A549 (cell line): ENCODE measurements at regions not wholly inside any gene's neighbourhood (a gene's known extent, or its start where the extent isn't known, plus 50 kb on each side); places are given as distances from the start of the nearest gene placed in this dataset.

Experiments
- ATAC-seq, 2 experiments: fragments of 200-7000 bp in 1 of 2; fragments of >200 bp in 1 of 2; cut with Nextera tagmentation in 1 of 2; cut with Tn5 transposase in 1 of 2; 3 replicates each; pipeline versions ENCODE4 v1.8.0 to v1.9.1; 2018 to 2020; ENCODE audit warnings: mild to moderate bottlenecking in 1 of 2, moderate library complexity in 1 of 2
- CTCF ChIA-PET: fragments of 300-600 bp; sonication (Branson Sonifier 250); formaldehyde crosslinking; extraction: SDS; loops from one replicate; lab custom pipeline; 2021; ENCODE audit warnings: antibody characterized with exemption, inconsistent platforms; lab: Yijun Ruan, JAX
- POLR2A ChIA-PET: fragments of 350-600 bp; formaldehyde crosslinking; extraction: SDS; loops from one replicate; lab custom pipeline; 2021; ENCODE audit warnings: antibody characterized with exemption, inconsistent platforms; lab: Yijun Ruan, JAX
- DNase-seq, 2 experiments: peaks; one replicate each; pipeline versions ENCODE4 v3.0.0 to v3.0.0-alpha.2; 2011 to 2016; ENCODE audit warnings: low read depth in 1 of 2, low spot score in 1 of 2
- FAIRE-seq: peaks from 2 replicates; lab custom pipeline; 2011; peaks lifted over from hg19 to GRCh38; lab: Jason Lieb, UNC
- H3K27ac ChIP-seq, 2 experiments: fragments of >200 bp; sonication (Bioruptor Twin); formaldehyde crosslinking; 3 replicates each; pipeline ENCODE4 v1.5.1; 2016 to 2017
- H3K4me1 ChIP-seq: fragments of >200 bp; sonication (Bioruptor Twin); formaldehyde crosslinking; 3 replicates; pipeline ENCODE4 v1.6.1; 2016
- H3K4me2 ChIP-seq: fragments of >200 bp; sonication (Bioruptor Twin); formaldehyde crosslinking; 3 replicates; pipeline ENCODE4 v1.6.1; 2016
- H3K4me3 ChIP-seq: fragments of >200 bp; sonication (Bioruptor Twin); formaldehyde crosslinking; 3 replicates; pipeline ENCODE4 v1.5.1; 2016
- H3K9me3 ChIP-seq: fragments of >200 bp; sonication (Bioruptor Twin); formaldehyde crosslinking; 3 replicates; pipeline ENCODE4 v1.6.1; 2016
- BCL3 ChIP-seq: fragments of >200 bp; sonication (Bioruptor Twin); formaldehyde crosslinking; IDR thresholded peaks from 3 replicates; pipeline ENCODE4 v1.6.1; 2016
- CBX8 ChIP-seq: fragments of 200-600 bp; sonication (generic); IDR thresholded peaks from 2 replicates; pipeline ENCODE4 v1.6.1; 2016
- CHD4 ChIP-seq: fragments of 200-600 bp; sonication (generic); IDR thresholded peaks from 2 replicates; pipeline ENCODE4 v1.6.1; 2016; ENCODE audit warnings: antibody characterized with exemption, mild to moderate bottlenecking, borderline replicate concordance
- E2F6 ChIP-seq: IDR thresholded peaks from 2 replicates; pipeline ENCODE4 v1.6.1; 2012; ENCODE audit warnings: low read depth, borderline replicate concordance
- ELK1 ChIP-seq: fragments of 150-350 bp; IDR thresholded peaks from 2 replicates; pipeline ENCODE4 v1.6.1; 2014; ENCODE audit warnings: low read depth, mild to moderate bottlenecking, low read length
- FOSB ChIP-seq: fragments of 250-450 bp; sonication (Bioruptor Pico); IDR thresholded peaks from 2 replicates; pipeline ENCODE4 v1.5.0; 2020; ENCODE audit warnings: mild to moderate bottlenecking, moderate library complexity
- FOSL2 ChIP-seq, 2 experiments: fragments of 450-650 bp in 1 of 2; fragments of >200 bp in 1 of 2; sonication (Bioruptor Twin) in 1 of 2; formaldehyde crosslinking; IDR thresholded peaks; 2 replicates each; pipeline versions ENCODE4 v1.5.0 to v1.6.1; 2016 to 2020; ENCODE audit warnings: mild to moderate bottlenecking in 1 of 2, moderate library complexity in 1 of 2
- GATA3 ChIP-seq: IDR thresholded peaks from 2 replicates; pipeline ENCODE4 v1.6.1; 2012; ENCODE audit warnings: borderline replicate concordance
- JUNB ChIP-seq: fragments of >200 bp; sonication (Bioruptor Twin); formaldehyde crosslinking; IDR thresholded peaks from 2 replicates; pipeline ENCODE4 v1.6.1; 2016
- MYC ChIP-seq: IDR thresholded peaks from 2 replicates; pipeline ENCODE4 v1.6.1; 2012; ENCODE audit warnings: mild to moderate bottlenecking, inconsistent platforms, low read length, improper control_type of control experiment, borderline replicate concordance
- POLR2AphosphoS2 ChIP-seq: conservative IDR thresholded peaks from 2 replicates; pipeline ENCODE4 v1.6.1; 2012; ENCODE audit warnings: low read length, improper control_type of control experiment, inconsistent platforms
- RAD21 ChIP-seq, 2 experiments: fragments of >200 bp in 1 of 2; sonication (Bioruptor Twin) in 1 of 2; formaldehyde crosslinking in 1 of 2; IDR thresholded peaks in 1 of 2; conservative IDR thresholded peaks in 1 of 2; 2 replicates in 1 of 2; 3 replicates in 1 of 2; pipeline ENCODE4 v1.6.1; 2012 to 2018; ENCODE audit warnings: inconsistent platforms in 1 of 2
- RCOR1 ChIP-seq: fragments of 150-350 bp; IDR thresholded peaks from 2 replicates; pipeline ENCODE4 v1.6.1; 2014; ENCODE audit warnings: antibody characterized with exemption, low read length, low read depth
- REST ChIP-seq: fragments of 200-600 bp; sonication (generic); IDR thresholded peaks from 2 replicates; pipeline ENCODE4 v1.6.1; 2016; ENCODE audit warnings: antibody characterized with exemption, mild to moderate bottlenecking, moderate library complexity
- TFCP2L1 ChIP-seq: fragments of 250-450 bp; sonication (Bioruptor Pico); IDR thresholded peaks from 2 replicates; pipeline ENCODE4 v1.5.0; 2021; ENCODE audit warnings: mild to moderate bottlenecking
- ZC3H11A ChIP-seq: fragments of 450-650 bp; IDR thresholded peaks from 2 replicates; pipeline ENCODE4 v1.6.1; 2014; ENCODE audit warnings: antibody characterized with exemption, mild to moderate bottlenecking
- WGBS: methylation state at CpG from one replicate; pipeline ENCODE4 v1.1.6; 2017; ENCODE audit errors: missing lambda C conversion rate; 5-methylcytosine and 5-hydroxymethylcytosine counted together

- FAIRE-seq (no peak), ATAC-seq (no peak)
- 36% methylated on average over 4 of the region's 4 CpGs for WGBS
Observed at GRCh38 chr1:242623119-242623518, 98.6 kb upstream of the PLD5 start.

GRCh38 chr1:242613266-242613815 is 88.8 kb upstream of the PLD5 start:
- Histone ChIP-seq H3K9me3 (no peaks in the 10 kb centered on the region; the same call in 2 of the 3 replicates), H3K4me2 (no peak overlapping the region), H3K4me1 (no peaks in the 10 kb centered on the region), H3K27ac (no peak overlapping the region), H3K4me3 (no peak overlapping the region)
- POLR2A ChIA-PET, result no interaction called here
- TF ChIP-seq E2F6 (no peak), MYC (no peak), JUNB (no peak), POLR2AphosphoS2 (no peak), ELK1 (no peak)
- CTCF ChIA-PET, result interaction anchor here (0.7 to 1.2 kb wide), 3 partner anchors 15 to 146 kb away, joined by 3 to 5 read pairs (median 4); no protein-coding TSS in a partner anchor
- no peak for DNase-seq
- ATAC-seq, result no peak
- FAIRE-seq, result no peak

More at GRCh38 chr1:242623119-242623518, 98.6 kb upstream of the PLD5 start:
- ChIA-PET CTCF (no interaction called here), POLR2A (no interaction called here)
- no peak overlapping the region for H3K4me2 ChIP-seq
- DNase-seq, result no peak
- no peaks in the 10 kb centered on the region for H3K4me1 ChIP-seq
- H3K4me3 ChIP-seq, result no peak overlapping the region
- no peaks in the 10 kb centered on the region for H3K9me3 ChIP-seq
- no peak overlapping the region for H3K27ac ChIP-seq
- TF ChIP-seq ELK1 (no peak), ZC3H11A (no peak), RCOR1 (no peak), BCL3 (no peak), RAD21 (conservative IDR thresholded peaks at IDR 0.05 in 1 of 2, IDR thresholded peaks at IDR 0.05 in 1 of 2) (no peak), REST (no peak), FOSL2 (IDR thresholded peaks at IDR 0.05) (no peak), FOSL2 (CRISPR knock-in tag; IDR thresholded peaks at IDR 0.05) (no peak)

- WGBS, result 19% methylated on average over 3 of the region's 3 CpGs
- no peak overlapping the region for H3K4me2 ChIP-seq
- DNase-seq, result no peak
- no peak overlapping the region for H3K27ac ChIP-seq
- H3K4me1 ChIP-seq, result no peaks in the 10 kb centered on the region
- CTCF ChIA-PET, result no interaction called here
- no peak overlapping the region for H3K4me3 ChIP-seq
- ATAC-seq, result no peak
- POLR2A ChIA-PET, result no interaction called here
- FAIRE-seq, result no peak
- H3K9me3 ChIP-seq, result no peaks in the 10 kb centered on the region; the same call in 2 of the 3 replicates
- TF ChIP-seq GATA3, result no peak
- TF ChIP-seq FOSL2 (IDR thresholded peaks at IDR 0.05), result no peak
- TF ChIP-seq FOSL2 (CRISPR knock-in tag; IDR thresholded peaks at IDR 0.05), result no peak
- no peak for TF ChIP-seq FOSB
- no peak for TF ChIP-seq CHD4
- no peak for TF ChIP-seq CBX8
- no peak for TF ChIP-seq TFCP2L1 (CRISPR knock-in tag)
- TF ChIP-seq E2F6, result no peak
- TF ChIP-seq ELK1, result no peak
- TF ChIP-seq, all 56 proteins: peak for 0
Observed at GRCh38 chr1:242610209-242610608, 85.7 kb upstream of the PLD5 start.
